ENCODE measurements at regions not wholly inside any gene's neighbourhood (a gene's known extent, or its start where the extent isn't known, plus 50 kb on each side); places are given as distances from the start of the nearest gene placed in this dataset.

DNA sequence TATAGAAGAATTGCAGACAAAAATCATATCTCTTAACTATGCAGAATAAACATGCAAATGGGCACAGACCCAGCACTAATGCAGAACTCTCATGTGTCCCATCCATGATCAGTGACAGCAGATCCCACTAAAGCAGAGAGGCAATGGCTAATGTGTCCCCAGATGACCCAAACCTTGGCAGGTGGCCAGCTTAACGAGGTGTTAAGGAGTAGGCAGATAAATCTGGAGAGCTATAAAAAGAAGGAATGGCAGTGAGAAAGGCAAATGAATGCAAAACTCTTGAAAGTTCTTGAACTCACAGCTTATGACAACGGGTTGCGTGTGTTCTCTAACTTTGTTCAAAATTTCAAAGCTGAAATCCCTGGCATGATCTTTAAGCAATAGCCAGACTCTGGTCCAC is 265.4 kb downstream of the RASEF start:
- TF ChIP-seq, protein P1, sequence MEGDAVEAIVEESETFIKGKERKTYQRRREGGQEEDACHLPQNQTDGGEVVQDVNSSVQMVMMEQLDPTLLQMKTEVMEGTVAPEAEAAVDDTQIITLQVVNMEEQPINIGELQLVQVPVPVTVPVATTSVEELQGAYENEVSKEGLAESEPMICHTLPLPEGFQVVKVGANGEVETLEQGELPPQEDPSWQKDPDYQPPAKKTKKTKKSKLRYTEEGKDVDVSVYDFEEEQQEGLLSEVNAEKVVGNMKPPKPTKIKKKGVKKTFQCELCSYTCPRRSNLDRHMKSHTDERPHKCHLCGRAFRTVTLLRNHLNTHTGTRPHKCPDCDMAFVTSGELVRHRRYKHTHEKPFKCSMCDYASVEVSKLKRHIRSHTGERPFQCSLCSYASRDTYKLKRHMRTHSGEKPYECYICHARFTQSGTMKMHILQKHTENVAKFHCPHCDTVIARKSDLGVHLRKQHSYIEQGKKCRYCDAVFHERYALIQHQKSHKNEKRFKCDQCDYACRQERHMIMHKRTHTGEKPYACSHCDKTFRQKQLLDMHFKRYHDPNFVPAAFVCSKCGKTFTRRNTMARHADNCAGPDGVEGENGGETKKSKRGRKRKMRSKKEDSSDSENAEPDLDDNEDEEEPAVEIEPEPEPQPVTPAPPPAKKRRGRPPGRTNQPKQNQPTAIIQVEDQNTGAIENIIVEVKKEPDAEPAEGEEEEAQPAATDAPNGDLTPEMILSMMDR (IDR thresholded peaks at IDR 0.05; ENCODE audit: low read depth, low read length, poor library complexity, severe bottlenecking): no peak
- TF ChIP-seq EZH2phosphoT487 (IDR thresholded peaks at IDR 0.05; ENCODE audit: borderline replicate concordance, low read length): no peak

Data from DOHH2 (cell line).